HG03342 (cell line): ENCODE measurements at regions not wholly inside any gene's neighbourhood (a gene's known extent, or its start where the extent isn't known, plus 50 kb on each side); places are given as distances from the start of the nearest gene placed in this dataset.

ENCODE experiments used
- ATAC-seq: cut with Tn5 transposase; IDR thresholded peaks from one replicate; pipeline ENCODE4 v1.9.1; 2021; ENCODE audit warnings: mild to moderate bottlenecking, moderate library complexity; ENCODE audit not compliant: unreplicated experiment

DNA sequence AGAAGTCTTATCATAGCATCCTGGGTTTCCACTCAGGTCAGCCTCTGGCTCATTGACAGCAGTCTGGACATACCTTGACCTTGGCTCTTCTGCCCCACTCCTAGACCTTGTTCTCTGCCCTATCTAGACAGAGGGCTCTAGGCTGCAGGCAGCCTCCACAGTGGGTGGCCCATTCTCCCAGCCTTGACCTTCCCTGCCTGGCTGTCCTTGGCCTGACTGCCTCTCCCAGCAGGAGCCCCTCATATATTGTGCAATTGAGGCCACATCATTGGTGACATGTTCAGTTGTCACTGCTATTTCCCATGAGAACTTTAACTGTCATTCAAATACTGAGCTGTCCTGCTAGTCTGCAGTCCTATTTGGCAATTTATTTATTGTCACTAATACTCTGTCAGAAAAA lies 503.4 kb downstream of the PLXNA4 start:
- ATAC-seq, result no peak

DNA sequence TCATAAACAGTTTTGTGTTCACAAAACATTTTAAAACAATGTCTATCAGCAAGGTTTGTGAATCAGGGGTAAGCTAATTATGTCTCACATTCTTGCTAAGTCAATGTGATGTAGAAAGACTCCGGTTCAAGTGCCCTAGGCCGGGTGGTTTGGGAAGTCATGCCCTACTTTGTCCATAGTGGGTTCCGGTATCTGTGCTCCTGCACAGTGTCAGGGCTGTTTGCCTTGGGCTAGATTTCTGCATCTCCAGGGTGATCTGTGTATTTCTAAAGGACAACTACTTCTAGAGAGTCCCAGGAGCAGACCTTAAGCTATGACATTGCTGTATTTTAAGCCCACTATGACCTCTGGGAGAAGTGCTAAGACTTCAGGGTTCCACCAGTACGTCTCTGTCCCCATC lies 504.1 kb downstream of the PLXNA4 start:
- ATAC-seq, result no peak

DNA sequence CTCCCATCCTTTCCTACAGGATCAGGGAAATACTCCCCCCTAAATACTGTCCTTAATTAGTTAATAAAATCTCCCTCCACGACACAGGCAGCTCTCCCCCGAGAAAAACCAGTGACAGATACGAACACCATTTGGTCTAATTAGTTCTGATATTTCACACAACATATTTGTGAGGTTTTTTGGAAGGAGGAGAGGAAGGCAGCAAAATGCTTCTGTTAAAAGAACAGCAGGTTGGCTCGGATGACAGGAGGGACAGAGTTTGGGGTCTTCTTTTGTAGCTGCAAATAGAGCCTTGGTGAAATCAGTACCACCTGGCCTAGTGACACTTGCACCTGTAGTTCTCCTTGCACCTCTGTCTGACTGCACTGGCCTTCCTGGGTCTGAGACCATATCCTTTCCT lies 507.0 kb downstream of the PLXNA4 start:
- no peak for ATAC-seq

DNA sequence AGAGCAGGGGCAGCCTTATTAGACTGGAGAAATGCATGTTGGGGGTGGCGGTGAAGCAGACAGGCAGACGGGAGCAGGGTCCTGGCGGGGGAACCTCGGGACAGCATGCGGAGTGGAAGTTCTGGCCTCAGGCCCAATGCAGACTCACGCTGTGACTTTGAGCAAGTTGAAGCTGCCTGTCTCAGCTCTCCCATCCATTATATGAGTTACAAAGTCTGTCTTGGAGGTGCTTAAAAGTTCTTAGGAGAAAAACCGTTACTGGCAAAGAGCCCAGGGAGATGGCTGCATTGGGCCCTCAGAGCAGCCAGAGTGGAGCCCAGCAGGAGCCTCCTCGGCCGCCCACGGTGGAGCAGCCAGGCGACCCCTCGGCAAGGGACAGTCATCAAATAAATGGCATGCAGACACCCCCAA lies 509.5 kb downstream of the PLXNA4 start:
- no peak for ATAC-seq

DNA sequence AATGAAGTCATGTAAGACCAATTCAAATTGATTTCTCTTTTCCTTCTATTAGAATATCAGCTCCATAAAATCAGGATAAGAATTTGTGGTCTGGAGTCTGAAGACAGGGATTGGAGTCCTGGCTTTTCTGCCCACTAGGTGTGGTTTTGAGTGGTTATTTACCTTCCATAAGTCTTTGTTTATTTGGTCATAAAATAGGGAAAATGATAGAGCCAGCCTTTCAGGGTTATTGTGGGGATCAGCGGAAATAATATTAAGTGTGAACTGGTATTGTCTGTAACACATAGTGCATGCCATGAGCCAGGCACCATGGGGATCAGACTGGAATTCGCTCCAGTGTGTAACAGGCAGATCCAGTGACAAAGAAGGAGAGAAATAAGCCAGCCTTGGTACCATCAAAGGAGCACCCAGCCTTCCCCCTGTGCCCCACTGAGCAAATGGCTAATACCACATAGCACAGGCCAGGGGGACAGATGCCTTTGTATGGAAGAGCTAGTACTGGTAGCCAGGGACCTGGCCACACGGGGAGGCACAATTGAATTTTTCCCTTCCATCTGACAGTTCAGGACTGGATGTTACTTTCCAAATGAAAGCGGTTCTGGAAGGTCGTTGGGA lies 509.7 kb upstream of the PODXL start:
- ATAC-seq, result no peak

DNA sequence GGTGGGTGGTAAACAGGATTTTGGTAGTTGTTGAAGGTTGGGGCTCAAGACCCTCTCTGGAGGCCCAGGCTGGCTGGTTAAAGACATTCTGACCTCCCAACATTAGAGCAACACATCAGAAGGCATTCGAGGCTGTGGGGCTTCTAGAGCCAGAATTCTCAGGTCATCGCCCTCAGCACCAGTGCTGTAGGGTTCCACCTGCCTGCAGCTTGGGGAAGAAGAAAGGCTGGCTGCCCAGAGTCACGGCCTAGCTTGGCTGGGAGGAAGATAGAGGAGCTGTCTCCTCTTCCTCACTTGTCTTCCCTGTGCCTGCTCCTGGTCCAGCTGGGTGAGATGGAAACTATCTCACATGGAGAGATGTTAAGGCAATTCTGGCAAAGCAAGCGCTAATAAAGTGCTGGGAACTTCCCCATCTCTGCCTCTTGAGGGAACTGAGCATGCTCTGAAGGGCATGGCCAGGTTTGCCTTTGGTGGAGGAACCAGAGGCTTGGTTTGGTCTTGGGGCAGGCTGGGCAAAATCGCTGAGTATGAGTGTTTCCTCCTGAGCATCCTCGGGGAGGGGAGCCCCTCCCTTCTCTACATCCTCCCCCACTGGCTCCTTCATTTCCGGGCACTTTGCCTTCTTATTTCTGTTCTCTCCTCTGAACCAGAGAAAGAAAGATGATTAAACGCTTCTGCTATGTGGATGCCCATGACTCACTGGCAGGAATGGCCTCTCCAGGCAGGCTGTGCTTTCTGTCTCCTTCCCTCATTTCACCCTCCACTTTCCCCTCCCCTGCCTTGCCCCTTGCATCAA lies 509.0 kb upstream of the PODXL start:
- ATAC-seq, result no peak

DNA sequence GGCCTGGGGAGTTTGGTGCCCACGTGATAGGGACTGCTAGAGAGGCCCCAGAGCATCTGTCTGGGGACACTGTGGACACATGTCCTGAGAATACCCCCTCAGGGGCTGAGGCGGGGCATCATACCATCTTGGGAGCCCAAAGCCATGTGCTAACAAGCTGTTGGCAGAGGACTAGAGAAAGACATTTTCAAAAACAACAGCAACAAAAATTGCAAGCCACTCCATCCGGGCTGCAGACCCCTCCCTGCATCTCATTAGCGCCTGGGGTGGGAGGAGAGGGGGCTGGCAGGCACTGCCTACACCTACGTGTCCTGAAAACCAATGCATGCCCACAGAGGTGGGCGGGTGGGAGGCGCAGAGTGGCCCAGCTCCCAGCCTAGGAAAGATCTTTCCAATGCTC lies 507.4 kb upstream of the PODXL start:
- no peak for ATAC-seq

DNA sequence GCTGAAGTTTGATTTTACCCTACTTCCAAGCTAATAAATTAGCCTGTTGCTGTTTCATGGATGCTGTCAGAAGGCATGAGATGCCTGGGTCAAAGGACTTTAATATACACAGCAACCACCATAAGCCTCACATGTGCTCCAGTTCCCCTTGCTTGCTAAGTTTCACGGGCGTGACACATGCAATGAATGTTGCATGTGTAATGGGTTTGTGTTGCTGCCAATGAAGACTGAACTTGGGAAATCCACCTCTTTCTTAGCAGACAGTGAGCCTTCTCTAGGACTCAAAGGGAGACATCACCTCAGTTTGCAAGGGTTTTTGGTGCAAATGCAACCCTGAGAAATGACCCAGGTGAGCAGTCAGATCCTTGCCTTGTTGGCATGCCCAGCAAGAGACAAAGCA lies 505.5 kb upstream of the PODXL start:
- no peak for ATAC-seq

DNA sequence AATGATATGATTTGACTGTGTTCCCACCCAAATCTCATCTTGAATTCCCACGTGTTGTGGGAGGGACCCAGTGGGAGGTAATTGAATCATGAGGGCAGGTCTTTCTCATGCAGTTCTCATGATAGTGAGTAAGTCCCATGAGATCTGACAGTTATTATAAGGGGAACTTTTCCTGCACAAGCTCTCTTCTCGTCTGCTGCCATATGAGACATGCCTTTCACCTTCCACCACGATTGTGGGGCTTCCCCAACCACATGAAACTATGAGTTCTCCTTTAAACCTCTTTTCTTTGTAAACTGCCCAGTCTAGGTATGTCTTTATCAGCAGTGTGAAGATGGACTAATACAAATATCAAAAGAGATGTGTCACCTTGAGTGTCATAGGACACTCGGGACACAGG lies 502.7 kb upstream of the PODXL start:
- peak; percentile 68 for ATAC-seq

DNA sequence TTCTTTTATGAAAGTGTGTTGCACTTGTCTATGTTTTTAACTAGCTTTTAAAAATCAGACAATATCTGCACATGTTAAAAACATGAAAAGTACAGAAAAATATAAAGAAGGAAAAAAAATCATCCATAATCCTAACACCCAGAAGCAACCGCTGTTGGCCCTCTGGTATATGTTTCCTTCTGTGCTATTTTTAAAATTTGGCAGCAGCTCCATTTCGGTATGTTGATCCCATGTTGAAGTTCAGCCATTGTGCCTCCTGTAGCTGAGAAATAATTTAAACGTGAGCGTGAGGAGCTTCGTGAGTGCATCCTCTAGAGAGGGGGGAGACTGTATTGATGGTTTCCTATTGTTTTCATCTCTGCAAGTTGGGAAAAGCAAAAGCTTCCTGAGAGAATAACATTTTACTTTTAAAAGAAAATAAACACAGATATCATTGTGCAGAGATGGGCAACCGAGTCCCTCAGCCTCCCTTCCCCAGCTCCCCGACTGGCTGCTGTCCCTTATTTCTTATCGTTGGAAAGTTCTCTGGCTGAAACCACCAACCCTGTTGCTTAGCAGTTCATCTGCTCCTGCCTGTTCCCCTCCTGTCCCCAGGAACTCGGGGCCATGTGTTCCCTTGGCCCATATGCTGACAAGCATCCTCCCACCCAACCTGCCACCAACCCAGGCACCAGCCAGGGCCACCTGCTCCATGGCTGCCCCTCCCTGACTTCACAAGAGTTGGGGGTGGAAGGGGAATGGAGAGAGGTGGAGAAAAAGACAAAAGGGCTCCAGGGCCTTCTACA lies 499.1 kb upstream of the PODXL start:
- ATAC-seq, result no peak

DNA sequence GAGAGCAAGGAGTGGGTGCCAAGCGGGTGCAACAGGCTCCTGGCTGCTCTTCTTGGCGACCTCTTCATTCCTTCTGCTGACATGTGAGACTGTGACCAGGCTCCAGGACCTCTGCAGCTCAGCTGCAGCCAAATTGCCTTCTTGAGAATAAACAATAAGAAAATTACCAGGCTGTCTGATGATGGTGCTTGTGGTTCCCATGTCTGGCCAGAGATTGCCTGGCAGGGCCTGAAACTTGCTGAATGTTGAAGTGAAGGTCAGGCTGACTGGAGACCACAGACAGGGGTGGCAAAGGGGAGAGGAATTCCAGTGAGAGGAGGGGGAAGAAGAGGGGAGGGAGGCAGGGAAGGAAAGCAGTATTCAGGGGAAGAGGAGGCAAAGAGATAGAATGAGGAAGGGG lies 497.4 kb upstream of the PODXL start:
- ATAC-seq, result no peak

DNA sequence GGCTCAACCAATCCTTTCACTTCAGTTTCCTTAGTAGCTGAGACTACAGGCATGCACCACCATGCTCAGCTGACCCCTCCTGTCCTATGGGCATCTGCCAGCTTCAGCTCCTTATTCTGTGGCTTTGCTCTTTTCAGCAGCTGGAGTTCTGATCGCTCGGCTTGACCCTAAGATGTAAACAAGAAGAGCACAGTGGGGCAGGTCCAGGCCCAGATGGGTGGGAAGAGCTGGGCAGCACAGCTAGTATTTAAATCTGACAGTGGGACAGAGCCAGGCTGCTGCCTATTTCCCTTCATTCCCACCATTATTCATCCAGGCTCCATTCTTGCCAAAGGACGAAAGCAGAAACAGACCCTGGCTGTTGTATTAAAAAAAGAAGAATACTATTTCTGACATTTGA lies 494.9 kb upstream of the PODXL start:
- ATAC-seq, result no peak

DNA sequence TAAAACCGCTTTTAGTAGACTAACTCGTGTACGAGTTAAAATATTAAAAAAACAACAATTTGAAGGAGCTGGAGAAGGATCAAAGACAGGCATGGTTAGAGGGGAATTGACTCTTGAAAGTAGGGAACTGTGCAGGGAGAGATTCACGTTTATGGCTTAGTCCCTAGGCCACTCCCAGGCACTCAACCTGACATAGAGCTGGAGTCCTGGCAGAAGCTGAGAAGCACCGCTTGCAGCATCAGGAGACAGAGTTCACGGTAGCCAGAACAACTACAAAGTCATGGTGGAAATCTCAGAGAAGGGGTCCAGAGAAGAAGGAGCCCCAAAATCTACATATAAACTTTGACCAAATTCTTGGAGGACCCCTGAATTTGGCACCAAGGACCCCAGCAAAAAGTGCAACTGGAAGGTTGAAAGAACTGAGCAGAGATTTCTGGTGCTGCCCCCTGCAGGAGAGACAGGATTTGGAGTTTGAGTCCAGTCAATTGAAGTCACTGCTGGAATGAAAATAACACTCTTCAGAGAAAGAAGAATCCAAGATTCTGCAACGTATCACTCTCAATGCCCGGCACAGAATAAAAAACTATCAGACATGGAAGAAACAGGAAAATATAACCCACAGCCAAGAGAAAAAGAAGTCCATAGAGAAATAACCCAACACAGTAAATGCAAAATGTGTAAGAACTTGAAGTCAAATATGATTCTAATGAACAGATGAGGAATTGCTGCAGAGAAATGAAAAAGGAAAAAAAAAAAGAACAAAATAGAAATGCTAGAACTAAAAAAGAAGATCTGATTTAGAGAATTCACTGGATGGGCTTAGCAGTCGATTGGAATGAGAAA lies 493.3 kb upstream of the PODXL start:
- no peak for ATAC-seq

DNA sequence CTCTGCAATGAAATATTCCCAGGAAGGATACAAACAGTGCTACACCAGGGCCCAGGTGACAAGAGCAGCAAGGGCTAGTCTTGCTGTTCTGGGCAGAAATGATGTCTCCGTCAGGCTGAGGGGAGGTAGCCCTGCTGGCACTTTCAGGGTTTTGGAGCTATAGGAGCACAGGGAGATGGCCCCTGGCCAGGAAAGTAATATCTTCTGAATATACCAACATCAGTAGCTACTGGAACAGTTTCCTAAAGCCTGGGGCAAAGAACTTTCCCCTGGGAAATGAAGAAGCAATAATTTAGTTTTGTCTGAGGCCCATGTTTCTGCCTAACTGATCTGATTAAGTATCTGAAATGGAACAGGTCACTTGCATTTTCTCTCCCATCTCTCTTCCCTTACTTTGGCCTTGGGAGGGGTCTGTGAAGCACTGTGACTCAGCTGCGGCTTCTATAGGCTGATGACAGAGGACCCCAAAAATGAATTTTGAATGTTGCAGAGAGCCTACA lies 489.1 kb upstream of the PODXL start:
- no peak for ATAC-seq

DNA sequence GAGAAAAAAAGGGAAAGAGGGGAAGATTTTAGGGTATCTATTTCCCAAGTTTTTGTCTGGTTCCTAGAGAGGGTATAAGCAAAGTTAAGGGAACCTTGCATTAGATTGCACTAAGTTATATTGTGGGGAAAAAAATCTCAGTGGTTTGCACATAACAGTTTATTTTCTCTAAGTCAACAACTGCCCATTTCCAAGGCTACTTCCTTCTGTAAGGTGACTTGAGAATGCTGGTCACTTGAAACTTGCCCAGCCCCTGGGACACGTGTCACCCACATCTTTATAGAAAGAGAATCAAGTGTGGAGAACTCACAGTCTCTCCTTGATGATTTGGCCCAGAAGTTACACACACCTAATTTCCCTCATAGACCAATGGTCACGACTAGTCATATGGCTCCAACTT lies 488.6 kb upstream of the PODXL start:
- ATAC-seq, result no peak

DNA sequence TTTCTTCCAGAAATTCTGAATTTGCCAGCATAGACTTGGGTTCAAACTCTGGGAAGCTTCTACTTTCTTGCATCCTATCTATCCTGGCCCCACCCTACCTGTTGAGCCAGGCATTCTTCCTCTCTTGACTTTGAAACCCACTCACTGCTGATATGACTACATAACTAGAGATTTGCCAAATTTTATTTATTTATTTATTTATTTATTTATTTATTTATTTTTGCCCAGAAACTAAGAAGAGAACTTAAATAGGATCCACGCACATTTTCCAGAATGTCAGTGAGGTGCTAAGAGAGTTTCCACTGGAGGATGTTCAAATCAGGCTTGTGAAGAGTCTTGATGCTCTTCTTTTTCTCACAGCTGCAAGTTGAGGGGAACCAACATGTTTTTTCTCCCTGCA lies 487.8 kb upstream of the PODXL start:
- no peak for ATAC-seq

DNA sequence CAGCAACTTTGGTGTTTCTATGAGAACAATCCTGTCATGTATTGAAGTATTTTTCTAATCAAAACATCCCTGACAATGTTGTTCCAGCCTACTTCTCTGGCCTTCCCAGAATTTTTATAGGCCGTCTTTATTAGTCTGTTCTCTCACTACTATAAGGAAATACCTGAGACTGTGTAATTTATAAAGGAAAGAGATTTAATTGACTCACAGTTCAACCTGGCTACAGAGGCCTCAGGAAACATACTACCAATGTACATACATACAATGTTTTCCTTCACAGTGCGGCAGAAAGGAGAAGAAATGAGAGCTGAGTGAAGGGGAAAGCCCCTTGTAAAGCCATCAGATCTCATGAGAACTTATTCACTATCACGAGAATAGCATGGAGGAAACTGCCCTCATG lies 484.7 kb upstream of the PODXL start:
- ATAC-seq, result no peak

DNA sequence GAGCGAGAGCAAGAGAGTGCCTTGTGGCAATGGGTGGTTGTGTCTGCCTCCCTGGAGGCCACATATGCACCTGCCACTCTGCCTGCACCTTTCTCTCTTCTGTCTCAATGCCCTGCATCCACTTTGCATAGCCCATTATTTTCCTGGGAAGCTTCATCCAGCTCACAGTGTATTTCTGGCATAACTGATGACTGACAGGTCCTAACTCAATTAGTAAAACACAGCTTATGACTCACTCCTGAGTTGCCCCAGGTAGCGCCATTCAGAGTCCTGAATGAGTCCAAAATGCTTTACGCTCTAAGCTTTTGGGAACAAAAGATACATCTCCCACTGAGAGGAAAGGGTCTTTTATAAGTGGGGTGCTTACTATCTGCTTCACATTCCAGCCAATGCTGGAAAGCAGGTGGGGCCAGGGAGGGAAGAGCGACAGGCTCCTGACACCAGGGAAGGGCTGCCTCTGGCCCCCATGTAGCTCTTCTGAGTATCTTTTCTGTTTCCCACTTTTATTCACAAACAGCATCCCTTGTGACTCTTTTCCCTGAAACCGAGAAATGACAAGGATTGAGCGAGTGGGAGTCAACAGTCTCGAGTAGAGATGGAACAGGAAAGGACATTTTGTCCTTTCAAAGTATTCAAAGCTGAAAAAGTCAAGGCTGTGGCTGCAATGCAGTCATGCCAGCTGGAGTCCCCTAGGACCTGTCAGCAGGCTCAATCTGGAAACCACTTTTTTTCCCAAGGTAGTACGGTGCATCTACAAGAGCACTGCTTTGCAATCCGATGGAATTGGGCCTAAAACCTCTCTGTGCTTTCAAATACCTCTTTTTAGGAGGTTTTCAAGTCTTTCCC lies 479.3 kb upstream of the PODXL start:
- no peak for ATAC-seq

DNA sequence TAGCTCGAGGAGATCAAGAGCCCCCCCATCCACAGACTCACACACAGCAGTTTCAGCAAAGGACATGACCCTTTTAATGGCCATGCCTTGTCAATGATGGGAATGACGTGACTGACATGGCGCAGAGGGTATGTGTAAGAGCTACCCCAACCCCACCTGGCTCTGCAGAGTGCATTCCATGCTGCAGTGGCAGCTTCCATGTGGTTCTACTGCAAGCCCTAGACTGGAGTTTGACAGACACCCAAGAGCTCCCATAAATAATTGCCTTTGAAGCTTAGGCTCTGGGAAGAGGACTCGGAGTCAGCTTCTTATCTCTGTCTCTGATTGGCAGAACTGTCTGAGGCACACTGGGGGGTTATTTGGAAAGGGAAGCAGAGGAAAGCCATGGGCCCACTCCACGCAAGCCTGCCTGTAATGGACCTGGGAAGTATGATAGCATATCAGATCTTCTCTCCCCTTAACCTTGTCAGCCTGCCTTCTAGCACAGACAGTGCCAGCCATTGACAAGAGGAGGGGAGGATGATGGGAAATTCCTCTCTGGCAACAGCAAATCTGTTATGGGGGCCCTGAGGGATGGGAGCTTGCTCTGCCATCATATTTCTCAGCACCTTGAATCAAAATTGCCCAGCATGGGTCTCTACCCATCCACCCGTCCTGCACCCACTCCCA lies 478.5 kb upstream of the PODXL start:
- ATAC-seq, result no peak

DNA sequence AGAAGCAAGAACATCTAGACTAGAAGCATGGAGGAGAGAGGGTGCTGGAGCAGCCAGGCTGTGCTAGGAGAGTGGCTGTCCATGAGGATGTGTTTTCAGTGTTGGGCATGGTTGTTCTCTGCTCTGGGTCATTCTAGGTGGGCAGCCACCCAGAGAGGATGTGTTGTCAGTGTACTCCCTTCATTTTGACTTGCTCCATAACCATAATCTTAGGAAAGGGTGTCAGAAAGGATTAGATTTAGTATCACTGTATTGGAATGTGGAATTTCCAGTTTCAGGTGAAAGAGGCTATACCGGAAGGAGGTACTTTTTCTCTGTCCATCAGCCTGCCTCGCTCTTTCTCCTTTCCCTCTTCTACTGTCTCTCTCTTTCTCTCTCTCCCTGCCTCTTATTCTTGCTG lies 474.5 kb upstream of the PODXL start:
- ATAC-seq, result no peak
